OCI-LY3 (cell line): ENCODE measurements at regions not wholly inside any gene's neighbourhood (a gene's known extent, or its start where the extent isn't known, plus 50 kb on each side); places are given as distances from the start of the nearest gene placed in this dataset.

Source experiments
- H2AFZ ChIP-seq: fragments of 200-600, 300-600 bp; shearing (Covaris generic); 2 replicates; pipeline ENCODE4 v1.6.0; 2014; ENCODE audit warnings: antibody characterized with exemption, low read depth, low read length
- H3K27ac ChIP-seq: fragments of 200-600, 300-600 bp; sonication (generic); 2 replicates; pipeline ENCODE4 v1.5.1; 2014; ENCODE audit warnings: mild to moderate bottlenecking, low read length, moderate library complexity, mixed read lengths
- H3K27me3 ChIP-seq: fragments of 200-600, 300-600 bp; sonication (generic); 2 replicates; pipeline ENCODE4 v1.6.1; 2014; ENCODE audit warnings: low read depth, low read length, mixed read lengths
- H3K36me3 ChIP-seq: fragments of 200-600, 300-600 bp; sonication (generic); replicated peaks from 2 replicates; pipeline ENCODE3; 2014; ENCODE audit warnings: low read depth, low read length, mixed read lengths
- H3K4me1 ChIP-seq: fragments of 300-600, 200-600 bp; sonication (generic); 2 replicates; pipeline ENCODE4 v1.6.1; 2014; ENCODE audit warnings: low read length, mixed read lengths
- H3K4me2 ChIP-seq: fragments of 200-600, 300-600 bp; sonication (generic); 2 replicates; pipeline ENCODE4 v1.6.1; 2014; ENCODE audit warnings: low read length, mixed read lengths
- H3K4me3 ChIP-seq: fragments of 300-600, 200-600 bp; sonication (generic); 2 replicates; pipeline ENCODE4 v1.5.1; 2014; ENCODE audit warnings: antibody characterized with exemption, mild to moderate bottlenecking, low read length, moderate library complexity
- H3K79me2 ChIP-seq: fragments of 300-600, 200-600 bp; shearing (Covaris generic); 2 replicates; pipeline ENCODE4 v1.6.1; 2014; ENCODE audit warnings: mild to moderate bottlenecking, low read length, mixed read lengths
- H3K9ac ChIP-seq: fragments of 300-600, 200-600 bp; shearing (Covaris generic); 2 replicates; pipeline ENCODE4 v1.6.0; 2014; ENCODE audit warnings: mild to moderate bottlenecking, low read length, moderate library complexity
- H3K9me3 ChIP-seq: fragments of 200-600, 300-600 bp; shearing (Covaris generic); 2 replicates; pipeline ENCODE4 v1.6.1; 2014; ENCODE audit warnings: low read length, mixed read lengths; ENCODE audit not compliant: insufficient read depth
- H4K20me1 ChIP-seq: fragments of 200-600, 300-600 bp; sonication (generic); 2 replicates; pipeline ENCODE4 v1.6.1; 2016; ENCODE audit warnings: low read length, mixed read lengths; ENCODE audit not compliant: insufficient read depth
- EZH2phosphoT487 ChIP-seq: fragments of 200-600 bp; shearing (Covaris generic); IDR thresholded peaks from 2 replicates; pipeline ENCODE4 v1.6.1; 2018; ENCODE audit warnings: antibody characterized with exemption, mixed run types, low read depth
- TF ChIP-seq, protein P1 (sequence below): fragments of 200-600, 300-600 bp; sonication (generic); IDR thresholded peaks from 2 replicates; pipeline ENCODE4 v1.5.1; 2014; ENCODE audit warnings: antibody characterized with exemption, low read length, low read depth

- TF ChIP-seq EZH2phosphoT487: no peak
- TF ChIP-seq, protein P1, sequence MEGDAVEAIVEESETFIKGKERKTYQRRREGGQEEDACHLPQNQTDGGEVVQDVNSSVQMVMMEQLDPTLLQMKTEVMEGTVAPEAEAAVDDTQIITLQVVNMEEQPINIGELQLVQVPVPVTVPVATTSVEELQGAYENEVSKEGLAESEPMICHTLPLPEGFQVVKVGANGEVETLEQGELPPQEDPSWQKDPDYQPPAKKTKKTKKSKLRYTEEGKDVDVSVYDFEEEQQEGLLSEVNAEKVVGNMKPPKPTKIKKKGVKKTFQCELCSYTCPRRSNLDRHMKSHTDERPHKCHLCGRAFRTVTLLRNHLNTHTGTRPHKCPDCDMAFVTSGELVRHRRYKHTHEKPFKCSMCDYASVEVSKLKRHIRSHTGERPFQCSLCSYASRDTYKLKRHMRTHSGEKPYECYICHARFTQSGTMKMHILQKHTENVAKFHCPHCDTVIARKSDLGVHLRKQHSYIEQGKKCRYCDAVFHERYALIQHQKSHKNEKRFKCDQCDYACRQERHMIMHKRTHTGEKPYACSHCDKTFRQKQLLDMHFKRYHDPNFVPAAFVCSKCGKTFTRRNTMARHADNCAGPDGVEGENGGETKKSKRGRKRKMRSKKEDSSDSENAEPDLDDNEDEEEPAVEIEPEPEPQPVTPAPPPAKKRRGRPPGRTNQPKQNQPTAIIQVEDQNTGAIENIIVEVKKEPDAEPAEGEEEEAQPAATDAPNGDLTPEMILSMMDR: no peak
- no peak overlapping the region for H3K27ac ChIP-seq
- H2AFZ ChIP-seq: no peak overlapping the region
These were observed 522.5 kb downstream of the EPM2A start for GRCh38 chr6:145212813-145213212.

DNA sequence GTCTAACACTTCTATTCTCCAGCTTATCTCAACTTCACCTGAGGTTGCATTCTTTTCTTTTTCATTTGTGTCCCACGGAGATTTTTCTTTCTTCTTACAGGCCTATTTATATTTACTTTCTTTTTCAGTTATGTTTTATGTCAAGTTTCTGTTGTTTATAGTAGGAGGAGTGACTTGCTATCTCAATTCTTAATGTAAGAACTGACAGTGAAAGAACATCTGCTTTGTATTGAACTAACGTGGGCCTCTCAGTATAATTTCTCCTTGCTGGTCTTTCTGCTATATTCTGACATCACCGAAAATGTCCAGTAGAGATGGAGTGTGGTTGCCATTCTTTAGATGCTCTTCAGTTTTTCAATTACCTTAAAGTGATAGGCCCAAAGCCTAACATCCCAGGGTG is 521.7 kb downstream of the EPM2A start:
- Histone ChIP-seq H3K4me1 (no peaks in the 10 kb centered on the region), H3K36me3 (no peaks in the 10 kb centered on the region), H3K9ac (no peak overlapping the region), H3K27ac (no peak overlapping the region), H4K20me1 (no peaks in the 10 kb centered on the region), H3K79me2 (no peaks in the 10 kb centered on the region), H2AFZ (no peak overlapping the region), H3K4me3 (no peak overlapping the region), H3K27me3 (peaks cover 6% of the 10 kb centered on the region; the same call in 1 of the 2 replicates), H3K4me2 (no peak overlapping the region), H3K9me3 (no peaks in the 10 kb centered on the region)
- no peak for TF ChIP-seq EZH2phosphoT487
- TF ChIP-seq, protein P1: no peak

More at GRCh38 chr6:145212813-145213212, 522.5 kb downstream of the EPM2A start:
- Histone ChIP-seq H4K20me1 (no peaks in the 10 kb centered on the region), H3K9me3 (no peaks in the 10 kb centered on the region), H3K27me3 (peaks cover 6% of the 10 kb centered on the region; the same call in 1 of the 2 replicates), H3K9ac (no peak overlapping the region), H3K4me2 (no peak overlapping the region), H3K4me1 (no peaks in the 10 kb centered on the region), H3K79me2 (no peaks in the 10 kb centered on the region), H3K4me3 (no peak overlapping the region), H3K36me3 (no peaks in the 10 kb centered on the region)

DNA sequence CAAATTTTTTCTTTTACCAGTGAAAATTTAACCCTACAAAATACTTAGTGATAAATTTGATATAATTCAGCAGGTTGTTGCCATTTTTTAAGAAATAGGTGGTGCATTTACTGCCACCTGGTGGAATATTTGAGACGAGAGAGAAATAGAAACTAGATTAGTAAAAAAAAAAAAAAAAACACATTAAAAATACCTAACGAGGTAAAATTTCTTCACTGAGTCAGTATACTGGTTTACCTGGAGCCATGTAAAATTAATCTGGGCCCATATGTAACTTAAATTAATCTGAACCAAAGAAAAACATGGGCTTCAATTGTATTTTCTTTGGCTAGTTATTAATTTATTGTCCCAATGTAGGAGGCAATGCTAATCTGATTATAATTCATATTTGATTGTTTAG is 520.8 kb downstream of the EPM2A start:
- Histone ChIP-seq H3K4me2 (no peak overlapping the region), H3K4me3 (no peak overlapping the region), H3K27ac (no peak overlapping the region), H3K9ac (no peak overlapping the region), H3K27me3 (peaks cover 6% of the 10 kb centered on the region; the same call in 1 of the 2 replicates), H3K79me2 (no peaks in the 10 kb centered on the region), H3K4me1 (no peaks in the 10 kb centered on the region), H4K20me1 (no peaks in the 10 kb centered on the region), H2AFZ (no peak overlapping the region), H3K36me3 (no peaks in the 10 kb centered on the region), H3K9me3 (no peaks in the 10 kb centered on the region)
- TF ChIP-seq, protein P1: peak; percentile 53
- no peak for TF ChIP-seq EZH2phosphoT487

- Histone ChIP-seq H4K20me1 (no peaks in the 10 kb centered on the region), H3K27ac (no peak overlapping the region), H3K9me3 (no peaks in the 10 kb centered on the region), H3K9ac (no peak overlapping the region), H3K79me2 (no peaks in the 10 kb centered on the region), H3K4me1 (peaks cover 9% of the 10 kb centered on the region), H3K36me3 (no peaks in the 10 kb centered on the region), H2AFZ (no peak overlapping the region), H3K27me3 (peaks cover 11% of the 10 kb centered on the region; the same call in 1 of the 2 replicates), H3K4me3 (no peak overlapping the region), H3K4me2 (no peak overlapping the region)
- TF ChIP-seq, protein P1: no peak
- TF ChIP-seq EZH2phosphoT487: no peak
These were observed 510.9 kb downstream of the EPM2A start for GRCh38 chr6:145224450-145224849.
